GM12872 (cell line): ENCODE measurements at regions not wholly inside any gene's neighbourhood (a gene's known extent, or its start where the extent isn't known, plus 50 kb on each side); places are given as distances from the start of the nearest gene placed in this dataset.

Experiments
- TF ChIP-seq, protein P1 (sequence below): IDR thresholded peaks from 3 replicates; pipeline ENCODE4 v1.5.1; 2011; ENCODE audit warnings: low read depth, mild to moderate bottlenecking, low read length, moderate library complexity; ENCODE audit not compliant: insufficient read depth

- TF ChIP-seq, protein P1, sequence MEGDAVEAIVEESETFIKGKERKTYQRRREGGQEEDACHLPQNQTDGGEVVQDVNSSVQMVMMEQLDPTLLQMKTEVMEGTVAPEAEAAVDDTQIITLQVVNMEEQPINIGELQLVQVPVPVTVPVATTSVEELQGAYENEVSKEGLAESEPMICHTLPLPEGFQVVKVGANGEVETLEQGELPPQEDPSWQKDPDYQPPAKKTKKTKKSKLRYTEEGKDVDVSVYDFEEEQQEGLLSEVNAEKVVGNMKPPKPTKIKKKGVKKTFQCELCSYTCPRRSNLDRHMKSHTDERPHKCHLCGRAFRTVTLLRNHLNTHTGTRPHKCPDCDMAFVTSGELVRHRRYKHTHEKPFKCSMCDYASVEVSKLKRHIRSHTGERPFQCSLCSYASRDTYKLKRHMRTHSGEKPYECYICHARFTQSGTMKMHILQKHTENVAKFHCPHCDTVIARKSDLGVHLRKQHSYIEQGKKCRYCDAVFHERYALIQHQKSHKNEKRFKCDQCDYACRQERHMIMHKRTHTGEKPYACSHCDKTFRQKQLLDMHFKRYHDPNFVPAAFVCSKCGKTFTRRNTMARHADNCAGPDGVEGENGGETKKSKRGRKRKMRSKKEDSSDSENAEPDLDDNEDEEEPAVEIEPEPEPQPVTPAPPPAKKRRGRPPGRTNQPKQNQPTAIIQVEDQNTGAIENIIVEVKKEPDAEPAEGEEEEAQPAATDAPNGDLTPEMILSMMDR, result no peak
Observed at GRCh38 chr5:30152431-30152830, 1041.1 kb upstream of the CDH6 start.

DNA sequence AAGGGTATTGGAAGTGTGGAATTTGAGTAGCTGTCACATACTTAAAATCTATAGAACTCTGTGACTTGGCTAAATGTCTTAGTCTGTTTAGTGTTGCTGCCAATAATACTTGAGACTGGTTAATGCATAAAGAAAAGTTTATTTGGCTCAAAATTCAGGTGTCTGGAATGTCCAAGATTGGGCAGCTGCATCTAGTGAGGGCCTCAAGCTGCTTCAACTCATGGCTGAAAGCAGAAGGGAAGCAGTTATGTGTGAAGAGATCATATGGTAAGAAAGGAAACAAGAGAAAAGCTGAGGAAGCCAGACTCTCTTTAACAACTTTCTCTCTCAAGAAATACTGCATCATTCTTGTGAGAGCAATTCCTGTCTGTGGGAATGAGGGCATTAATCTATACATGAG lies 1043.3 kb upstream of the CDH6 start:
- TF ChIP-seq, protein P1, result no peak

DNA sequence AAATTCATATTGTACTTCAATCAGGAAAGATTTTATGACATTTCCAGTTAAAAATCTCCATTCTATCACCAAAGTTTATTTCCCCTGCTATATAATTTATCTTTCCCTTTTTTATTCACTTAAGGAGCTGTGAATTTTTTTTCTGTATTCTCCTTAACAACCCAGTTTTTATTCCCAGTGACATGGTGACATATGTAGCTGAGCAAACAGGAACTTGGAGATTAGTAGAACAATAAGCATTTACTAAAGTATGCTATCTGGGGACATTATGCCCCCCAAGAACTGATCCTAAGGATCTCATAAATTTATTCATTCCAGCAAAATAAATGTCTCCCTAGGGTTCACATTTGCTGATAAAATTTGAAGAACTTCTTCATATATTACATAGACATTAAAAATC lies 1044.0 kb upstream of the CDH6 start:
- TF ChIP-seq, protein P1, result no peak

DNA sequence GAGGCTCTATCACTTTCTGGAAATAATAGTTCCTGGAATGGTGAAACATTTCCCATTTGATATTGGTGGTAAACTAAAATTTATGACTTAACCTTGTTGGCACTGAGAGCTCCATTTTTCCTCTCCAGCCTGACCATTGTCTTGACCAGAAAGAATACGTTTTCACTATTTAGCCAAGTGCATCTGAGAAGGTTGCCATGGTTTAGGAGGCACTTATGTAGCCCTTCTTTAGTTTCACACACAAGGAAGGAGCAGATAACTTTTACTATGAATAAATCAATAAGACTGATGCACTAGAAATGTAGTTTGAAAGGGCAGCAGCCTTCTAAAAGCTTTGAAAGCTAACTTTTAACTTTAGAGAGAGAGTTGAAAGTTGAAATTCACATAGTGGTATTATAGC lies 1045.5 kb upstream of the CDH6 start:
- TF ChIP-seq, protein P1, result no peak

DNA sequence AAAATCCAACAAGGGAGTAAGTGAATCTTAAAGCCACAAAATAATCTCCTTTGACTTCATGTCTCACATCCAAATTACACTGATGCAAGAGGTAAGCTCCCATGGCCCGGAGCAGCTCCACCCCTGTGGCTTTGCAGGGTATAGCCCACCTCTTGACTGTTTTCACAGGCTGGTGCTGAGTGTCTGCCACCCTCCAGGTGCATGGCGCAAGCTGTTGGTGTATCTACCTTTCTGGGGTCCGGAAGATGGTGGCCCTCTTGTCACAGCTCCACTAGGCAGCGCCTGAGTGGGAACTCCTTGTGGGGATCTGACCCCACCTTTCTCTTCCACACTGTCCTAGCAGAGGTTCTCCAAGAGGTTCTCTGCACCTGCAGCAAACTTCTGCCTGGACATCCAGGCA lies 1051.1 kb upstream of the CDH6 start:
- TF ChIP-seq, protein P1, result no peak

DNA sequence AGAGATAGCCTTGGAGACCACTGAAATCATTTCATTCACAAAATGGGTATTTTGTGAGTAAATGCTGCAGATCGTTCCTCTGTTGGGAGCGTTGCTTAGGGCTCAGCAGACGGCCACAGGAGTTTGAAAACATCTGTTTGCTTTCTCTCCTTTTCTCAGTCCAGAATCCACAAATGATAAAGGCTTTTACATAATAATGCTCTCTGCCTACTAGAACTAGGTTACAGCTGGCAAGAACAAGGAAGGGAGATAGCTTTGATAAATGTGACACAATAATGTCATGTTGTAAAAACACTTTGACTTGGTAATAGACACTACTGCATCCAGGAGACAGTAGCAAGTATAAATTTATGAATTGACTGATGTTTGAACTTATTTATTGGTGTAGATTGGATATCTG lies 1072.4 kb upstream of the CDH6 start:
- TF ChIP-seq, protein P1, result no peak

DNA sequence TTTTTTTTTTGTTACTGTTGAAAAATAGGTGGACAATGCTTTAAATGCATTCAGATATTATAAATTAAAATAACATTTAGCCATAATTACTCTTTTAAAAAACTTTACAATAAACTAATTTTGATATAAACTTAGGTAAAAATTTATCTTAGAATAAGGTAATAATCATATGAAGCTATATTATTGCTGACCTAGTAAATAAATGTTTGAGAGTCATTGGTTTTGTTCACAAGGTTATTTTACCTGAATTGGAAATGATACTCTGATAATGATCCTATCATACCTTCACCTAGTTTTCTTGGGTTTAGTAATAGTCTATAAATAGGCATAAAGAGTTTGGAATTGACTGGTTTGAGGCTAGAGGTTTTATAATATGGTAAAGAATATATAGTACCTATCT lies 1076.4 kb upstream of the CDH6 start:
- TF ChIP-seq, protein P1, result no peak

- TF ChIP-seq, protein P1, result no peak
Observed at GRCh38 chr5:30113542-30113941, 1079.9 kb upstream of the CDH6 start.
